AG04450 (cell line): ENCODE measurements at regions not wholly inside any gene's neighbourhood (a gene's known extent, or its start where the extent isn't known, plus 50 kb on each side); places are given as distances from the start of the nearest gene placed in this dataset.

Experiments
- CTCF ChIA-PET: fragments of 300-600, 350-600 bp; formaldehyde crosslinking; extraction: SDS; loops from one replicate; lab custom pipeline; 2022; ENCODE audit warnings: antibody characterized with exemption, inconsistent platforms; lab: Charles Lee
- POLR2A ChIA-PET: fragments of 350-600 bp; formaldehyde crosslinking; extraction: SDS; loops from one replicate; lab custom pipeline; 2021; ENCODE audit warnings: antibody characterized with exemption, inconsistent platforms; lab: Yijun Ruan, JAX
- DNase-seq: peaks from one replicate; pipeline ENCODE4 v3.0.0-alpha.2; 2011; ENCODE audit warnings: low read depth, low spot score
- H3K27ac ChIP-seq: one replicate; pipeline ENCODE4 v1.5.1; 2012; ENCODE audit warnings: low read depth, low read length, control low read depth
- H3K27me3 ChIP-seq: one replicate; pipeline ENCODE4 v1.6.0; 2012; ENCODE audit warnings: low read length; ENCODE audit not compliant: control insufficient read depth, insufficient read depth
- H3K4me3 ChIP-seq: 2 replicates; pipeline ENCODE4 v1.5.1; 2011; ENCODE audit warnings: mild to moderate bottlenecking, low read depth, low read length, control low read depth
- H3K9me3 ChIP-seq: 2 replicates; pipeline ENCODE4 v1.5.1; 2012; ENCODE audit warnings: low read length; ENCODE audit not compliant: control insufficient read depth, insufficient read depth
- TF ChIP-seq, protein P1 (sequence below): IDR thresholded peaks from 2 replicates; pipeline ENCODE4 v1.5.1; 2011; ENCODE audit warnings: low read depth, low read length, control low read depth, inconsistent platforms

DNA sequence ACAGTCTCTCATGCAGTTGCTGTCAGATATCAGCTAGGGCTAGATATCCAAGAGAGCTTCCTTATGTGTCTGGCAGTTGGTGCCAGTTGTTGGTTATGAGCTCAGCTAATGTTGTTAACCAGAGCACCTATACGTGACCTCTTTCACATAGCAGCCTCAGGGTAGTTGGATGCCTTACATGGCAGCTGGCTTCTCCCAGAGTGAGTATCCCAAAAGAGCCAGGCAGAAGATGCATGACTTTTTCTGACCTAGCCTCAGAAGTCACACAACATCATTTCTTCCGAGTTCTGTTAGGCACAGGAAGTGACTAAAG, 175.7 kb downstream of the VEGFA start:
- POLR2A ChIA-PET = no interaction called here
- Histone ChIP-seq H3K27ac (no peak overlapping the region), H3K4me3 (no peak overlapping the region), H3K9me3 (peaks cover 9% of the 10 kb centered on the region; the same call in 1 of the 2 replicates), H3K27me3 (no peaks in the 10 kb centered on the region)
- CTCF ChIA-PET = interaction anchor here (1.4 kb wide), 1 partner anchor 172 kb away, joined by 3 read pairs; no protein-coding TSS in a partner anchor
- TF ChIP-seq, protein P1, sequence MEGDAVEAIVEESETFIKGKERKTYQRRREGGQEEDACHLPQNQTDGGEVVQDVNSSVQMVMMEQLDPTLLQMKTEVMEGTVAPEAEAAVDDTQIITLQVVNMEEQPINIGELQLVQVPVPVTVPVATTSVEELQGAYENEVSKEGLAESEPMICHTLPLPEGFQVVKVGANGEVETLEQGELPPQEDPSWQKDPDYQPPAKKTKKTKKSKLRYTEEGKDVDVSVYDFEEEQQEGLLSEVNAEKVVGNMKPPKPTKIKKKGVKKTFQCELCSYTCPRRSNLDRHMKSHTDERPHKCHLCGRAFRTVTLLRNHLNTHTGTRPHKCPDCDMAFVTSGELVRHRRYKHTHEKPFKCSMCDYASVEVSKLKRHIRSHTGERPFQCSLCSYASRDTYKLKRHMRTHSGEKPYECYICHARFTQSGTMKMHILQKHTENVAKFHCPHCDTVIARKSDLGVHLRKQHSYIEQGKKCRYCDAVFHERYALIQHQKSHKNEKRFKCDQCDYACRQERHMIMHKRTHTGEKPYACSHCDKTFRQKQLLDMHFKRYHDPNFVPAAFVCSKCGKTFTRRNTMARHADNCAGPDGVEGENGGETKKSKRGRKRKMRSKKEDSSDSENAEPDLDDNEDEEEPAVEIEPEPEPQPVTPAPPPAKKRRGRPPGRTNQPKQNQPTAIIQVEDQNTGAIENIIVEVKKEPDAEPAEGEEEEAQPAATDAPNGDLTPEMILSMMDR = no peak
- DNase-seq = no peak

DNA sequence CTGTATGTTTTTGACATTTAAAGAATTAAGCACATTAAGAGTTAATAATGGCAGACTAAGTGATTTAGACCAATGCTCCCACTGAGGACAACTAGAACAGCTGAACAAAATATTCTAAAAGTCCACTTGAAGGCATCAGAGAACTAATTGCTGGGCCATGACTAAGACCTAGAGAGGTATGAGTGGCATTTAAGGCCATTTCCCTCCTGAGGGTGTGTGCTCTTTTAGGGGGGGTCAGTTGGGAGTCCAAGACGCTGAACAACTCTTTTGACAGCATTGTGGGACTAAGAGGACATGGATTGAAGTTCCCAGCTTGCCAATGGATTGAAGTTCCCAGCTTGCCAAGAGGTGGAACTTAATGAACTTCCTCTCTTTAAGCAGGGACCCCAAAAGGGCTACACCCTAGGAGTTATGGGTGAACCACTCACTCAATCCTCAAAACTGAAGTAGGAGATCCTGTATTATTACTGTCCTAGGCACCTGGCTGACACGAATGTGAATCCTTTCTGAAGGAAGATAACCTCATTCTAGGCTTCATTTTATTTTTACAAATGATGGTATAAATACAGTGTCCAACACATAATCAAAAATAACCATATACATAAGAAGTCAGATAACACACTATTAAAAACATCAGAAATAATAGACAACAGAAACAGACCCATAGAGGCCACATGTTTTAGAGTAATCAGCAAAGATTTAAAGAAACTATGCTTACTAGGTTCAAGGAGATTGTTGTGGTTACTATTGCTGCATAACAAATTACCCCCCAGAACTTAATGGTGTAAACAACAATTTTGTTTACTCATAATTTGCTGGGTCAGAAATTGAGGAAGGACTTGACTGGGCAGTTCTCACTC, 175.1 kb downstream of the VEGFA start:
- DNase-seq = no peak

GRCh38 chr6:43943781-43944250, 173.8 kb downstream of the VEGFA start:
- no peak for DNase-seq
- H3K27me3 ChIP-seq = no peaks in the 10 kb centered on the region
- ChIA-PET POLR2A (no interaction called here), CTCF (interaction anchor here (1.0 kb wide), 1 partner anchor 10 kb away, joined by 3 read pairs; no protein-coding TSS in a partner anchor)
- TF ChIP-seq, protein P1 = no peak
- H3K27ac ChIP-seq = no peak overlapping the region
- no peak overlapping the region for H3K4me3 ChIP-seq
- peaks cover 9% of the 10 kb centered on the region for H3K9me3 ChIP-seq

More for the DNA sequence above, 175.1 kb downstream of the VEGFA start:
- Histone ChIP-seq H3K27me3 (no peaks in the 10 kb centered on the region), H3K4me3 (no peak overlapping the region), H3K27ac (no peak overlapping the region), H3K9me3 (peaks cover 9% of the 10 kb centered on the region; the same call in 1 of the 2 replicates)
- TF ChIP-seq, protein P1 = no peak
- ChIA-PET POLR2A (no interaction called here), CTCF (interaction anchor here (1.4 kb wide), 1 partner anchor 172 kb away, joined by 3 read pairs; no protein-coding TSS in a partner anchor)

DNA sequence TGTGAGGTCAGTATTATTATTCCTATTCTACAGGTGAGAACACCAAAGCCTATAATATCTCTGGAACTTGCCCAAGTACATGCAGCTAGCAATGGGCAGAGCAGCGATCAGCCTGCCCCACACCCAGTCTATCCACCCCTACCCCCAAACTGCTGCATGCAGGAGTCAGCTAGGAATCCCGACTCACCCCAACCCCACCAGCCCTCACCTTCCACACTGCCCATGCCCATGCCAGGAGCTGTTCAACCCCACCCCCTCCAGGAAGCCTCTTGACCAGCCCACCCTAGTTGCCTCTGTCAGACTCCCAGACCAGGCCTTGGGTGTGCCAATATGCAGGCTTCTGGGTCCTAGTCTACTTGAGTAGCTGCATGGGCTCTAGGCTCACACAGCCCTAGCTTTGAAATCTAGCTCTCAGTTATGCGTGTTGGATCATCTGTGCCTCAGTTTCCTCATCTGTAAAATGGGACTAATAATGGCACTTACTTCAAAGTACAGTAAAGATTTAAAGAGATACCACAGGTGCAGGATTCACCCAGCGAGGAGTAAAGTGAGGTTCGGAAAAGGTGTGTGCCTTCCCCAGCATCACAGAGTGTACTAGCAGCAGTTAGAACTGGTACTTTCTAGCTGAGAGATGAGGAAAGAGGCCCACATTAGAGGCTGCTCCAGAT, 173.2 kb downstream of the VEGFA start:
- TF ChIP-seq, protein P1 = no peak
- H3K27ac ChIP-seq = no peak overlapping the region
- ChIA-PET CTCF (interaction anchor here (1.0 kb wide), 1 partner anchor 9 kb away, joined by 3 read pairs; no protein-coding TSS in a partner anchor), POLR2A (no interaction called here)
- no peak for DNase-seq
- H3K4me3 ChIP-seq = no peak overlapping the region
- H3K27me3 ChIP-seq = no peaks in the 10 kb centered on the region
- H3K9me3 ChIP-seq = peaks cover 9% of the 10 kb centered on the region
